HEK293T (cell line): ENCODE measurements at regions not wholly inside any gene's neighbourhood (a gene's known extent, or its start where the extent isn't known, plus 50 kb on each side); places are given as distances from the start of the nearest gene placed in this dataset.

Experiments
- BHLHE40 ChIP-seq: fragments of 450-650 bp; IDR thresholded peaks from 2 replicates; pipeline ENCODE4 v1.6.1; 2016; ENCODE audit warnings: mild to moderate bottlenecking, moderate library complexity, borderline replicate concordance
- FOXA1 ChIP-seq: fragments of 450-650 bp; IDR thresholded peaks from 2 replicates; pipeline ENCODE4 v1.6.1; 2016; ENCODE audit warnings: mild to moderate bottlenecking
- FOXK2 ChIP-seq: fragments of 450-650 bp; IDR thresholded peaks from 2 replicates; pipeline ENCODE4 v1.6.1; 2016; ENCODE audit warnings: mild to moderate bottlenecking
- SP1 ChIP-seq: fragments of 450-650 bp; IDR thresholded peaks from 2 replicates; pipeline ENCODE4 v1.6.1; 2017

DNA sequence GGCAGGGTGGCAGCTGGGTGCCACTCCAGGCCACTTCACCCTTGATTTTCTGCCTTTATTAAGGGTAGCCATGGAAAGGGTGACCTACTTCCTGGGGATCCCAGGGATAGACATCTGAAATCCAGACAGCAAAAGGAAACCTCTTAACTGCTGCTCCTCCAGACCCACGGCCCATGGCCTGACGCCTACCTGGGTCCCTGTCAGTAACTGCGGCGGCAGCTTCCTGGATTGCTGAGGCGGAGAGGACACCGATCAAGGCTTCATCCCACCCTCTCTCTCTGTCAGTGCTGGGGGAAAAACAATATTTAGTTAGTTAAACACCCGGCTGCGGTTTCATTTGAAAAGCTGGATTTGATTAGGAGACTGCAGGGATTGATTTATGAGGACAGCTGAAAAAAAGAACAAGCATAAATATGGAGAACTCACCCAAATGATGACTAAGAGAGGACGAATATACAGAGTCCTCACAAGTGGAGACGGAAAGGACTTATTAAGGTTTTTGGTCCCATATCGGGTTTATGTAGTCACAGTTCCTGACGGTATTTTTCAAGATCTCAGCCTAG lies 158.7 kb upstream of the KLF4 start:
- TF ChIP-seq SP1 (no peak), BHLHE40 (no peak), FOXK2 (no peak), FOXA1 (no peak)
